B cell (primary cell): ENCODE measurements at regions not wholly inside any gene's neighbourhood (a gene's known extent, or its start where the extent isn't known, plus 50 kb on each side); places are given as distances from the start of the nearest gene placed in this dataset.
"Not testable (repeated sequence)": the region's sequence is repeated elsewhere in the genome, so short reads cannot be mapped to it uniquely, and the experiment has no call there.

Source experiments
- ATAC-seq: fragments of 200-7000 bp; cut with Tn5 transposase; one replicate; pipeline ENCODE4 v1.10.0; 2021; ENCODE audit warnings: low read depth, mild to moderate bottlenecking, moderate number of reproducible peaks, moderate library complexity
- CTCF ChIA-PET: fragments of 350-600 bp; sonication (Branson Sonifier 250); formaldehyde crosslinking; loops from one replicate; lab custom pipeline; 2021; ENCODE audit warnings: antibody characterized with exemption, inconsistent platforms; lab: Charles Lee
- POLR2A ChIA-PET: fragments of 350-600 bp; sonication (Branson Sonifier 250); formaldehyde crosslinking; loops from one replicate; lab custom pipeline; 2021; ENCODE audit warnings: antibody characterized with exemption; lab: Charles Lee
- DNase-seq: peaks from one replicate; pipeline ENCODE4 v3.0.0; 2013
- H2AFZ ChIP-seq: 2 replicates; pipeline ENCODE4 v1.6.1; 2012; ENCODE audit warnings: mild to moderate bottlenecking, low read depth, low read length; ENCODE audit not compliant: insufficient read depth, poor library complexity, severe bottlenecking
- H3K27ac ChIP-seq, 2 donors: 1 replicate in 1 of 2; 2 replicates in 1 of 2; pipeline ENCODE4 v1.5.1; 2012 to 2013; ENCODE audit warnings: low read length in 2 of 2, mild to moderate bottlenecking in 2 of 2, moderate library complexity in 1 of 2
- H3K27me3 ChIP-seq, 4 experiments: fragments of 200-600 bp in 1 of 4; sonication (generic) in 1 of 4; replicated peaks in 1 of 4; 1 replicate in 2 of 4; 2 replicates in 2 of 4; pipeline versions ENCODE4 v1.6.1 to v1.7.0; 2013 to 2016; ENCODE audit warnings: low read length in 3 of 4, mild to moderate bottlenecking in 2 of 4, mixed read lengths in 1 of 4, moderate library complexity in 1 of 4; ENCODE audit not compliant: insufficient read depth in 4 of 4, control insufficient read depth in 3 of 4; ENCODE audit errors: control extremely low read depth in 1 of 4
- H3K36me3 ChIP-seq, 2 experiments: replicated peaks in 1 of 2; 1 replicate in 1 of 2; 2 replicates in 1 of 2; pipeline versions ENCODE4 v1.6.1 to v1.7.1; 2013; ENCODE audit warnings: low read length in 1 of 2; ENCODE audit not compliant: insufficient read depth in 2 of 2, control insufficient read depth in 1 of 2; ENCODE audit errors: control extremely low read depth in 1 of 2, extremely low read depth in 1 of 2
- H3K4me1 ChIP-seq, 2 donors: fragments of 200-600 bp in 1 of 2; sonication (generic) in 1 of 2; 1 replicate in 1 of 2; 2 replicates in 1 of 2; pipeline versions ENCODE4 v1.5.1 to v1.6.1; 2013 to 2017; ENCODE audit warnings: low read length in 2 of 2; ENCODE audit not compliant: control insufficient read depth in 2 of 2, insufficient read depth in 2 of 2
- H3K4me2 ChIP-seq: replicated peaks from 2 replicates; pipeline ENCODE3; 2012; ENCODE audit warnings: mild to moderate bottlenecking, low read depth, low read length; ENCODE audit not compliant: poor library complexity, severe bottlenecking
- H3K4me3 ChIP-seq, 5 experiments: fragments of 200-600 bp in 1 of 5; sonication (generic) in 1 of 5; 1 replicate in 3 of 5; 2 replicates in 2 of 5; pipeline versions ENCODE4 v1.5.1 to v1.7.0; 2011 to 2016; ENCODE audit warnings: low read length in 4 of 5, mild to moderate bottlenecking in 4 of 5, low read depth in 2 of 5, control low read depth in 1 of 5, moderate library complexity in 1 of 5; ENCODE audit not compliant: insufficient read depth in 1 of 5; ENCODE audit errors: control extremely low read depth in 1 of 5, extremely low read depth in 1 of 5
- H3K79me2 ChIP-seq: fragments of 200-600 bp; sonication (generic); one replicate; pipeline ENCODE4 v1.6.0; 2016; ENCODE audit warnings: low read length; ENCODE audit not compliant: control insufficient read depth, insufficient read depth
- H3K9ac ChIP-seq: fragments of 200-600 bp; sonication (generic); 2 replicates; pipeline ENCODE4 v1.6.1; 2017; ENCODE audit warnings: mild to moderate bottlenecking, low read length, moderate library complexity
- H3K9me3 ChIP-seq, 3 donors: one replicate each; pipeline versions ENCODE4 v1.6.1 to v1.7.1; 2013; ENCODE audit warnings: low read length in 2 of 3; ENCODE audit not compliant: control insufficient read depth in 2 of 3, insufficient read depth in 1 of 3; ENCODE audit errors: control extremely low read depth in 1 of 3
- H4K20me1 ChIP-seq: 2 replicates; pipeline ENCODE4 v1.6.0; 2012; ENCODE audit warnings: mild to moderate bottlenecking, low read length; ENCODE audit not compliant: insufficient read depth, control insufficient read depth, poor library complexity, severe bottlenecking
- H3K27ac Mint-ChIP-seq: one replicate; pipeline ENCODE4 v1.8.0; 2021; ENCODE audit warnings: mixed read lengths
- H3K27me3 Mint-ChIP-seq: one replicate; pipeline ENCODE4 v1.8.0; 2021; ENCODE audit warnings: mixed read lengths
- H3K4me1 Mint-ChIP-seq: one replicate; pipeline ENCODE4 v1.8.0; 2021; ENCODE audit warnings: mixed read lengths
- H3K4me3 Mint-ChIP-seq: one replicate; pipeline ENCODE4 v1.8.0; 2021; ENCODE audit warnings: mixed read lengths
- H3K9me3 Mint-ChIP-seq: one replicate; pipeline ENCODE4 v1.8.0; 2022; ENCODE audit warnings: mixed read lengths; ENCODE audit not compliant: insufficient read depth
- CTCF ChIP-seq: fragments of 200-600 bp; IDR thresholded peaks from one replicate; pipeline ENCODE4 v1.8.0; 2022; ENCODE audit warnings: antibody characterized with exemption, mild to moderate bottlenecking
- EZH2 ChIP-seq: IDR thresholded peaks from 2 replicates; pipeline ENCODE4 v1.6.1; 2012; ENCODE audit warnings: borderline replicate concordance, low read depth, mild to moderate bottlenecking, moderate library complexity, low read length; ENCODE audit not compliant: insufficient read depth, poor library complexity, severe bottlenecking
- WGBS: methylation state at CpG from one replicate; pipeline ENCODE4 v1.1.5; 2013; ENCODE audit warnings: missing lambda C conversion rate; ENCODE audit not compliant: insufficient coverage; 5-methylcytosine and 5-hydroxymethylcytosine counted together
- intact Hi-C: fragments of 100-400 bp; cut with micrococcal nuclease; formaldehyde crosslinking; loops from one replicate; pipeline ENCODE4 v1.10.0; 2022

GRCh38 chr6:58097251-58097650 lies 779.8 kb downstream of the PRIM2 start:
- POLR2A ChIA-PET, ATAC-seq, H3K27me3 ChIP-seq, H3K4me1 ChIP-seq, H3K79me2 ChIP-seq, H3K9ac ChIP-seq, H3K27ac Mint-ChIP-seq, H3K9me3 Mint-ChIP-seq, DNase-seq, H3K4me3 ChIP-seq, H3K27ac ChIP-seq, CTCF ChIA-PET, H3K9me3 ChIP-seq, intact Hi-C loops, H3K27me3 Mint-ChIP-seq, H3K4me1 Mint-ChIP-seq, H3K4me2 ChIP-seq, H3K4me3 Mint-ChIP-seq, H2AFZ ChIP-seq, H3K36me3 ChIP-seq, H4K20me1 ChIP-seq: not testable (repeated sequence)

- H3K9me3 ChIP-seq, result no peaks in the 10 kb centered on the region
- Mint-ChIP-seq H3K27me3 (no peaks in the 10 kb centered on the region), H3K4me1 (no peaks in the 10 kb centered on the region), H3K27ac (no peak overlapping the region), H3K9me3 (no peaks in the 10 kb centered on the region), H3K4me3 (no peak overlapping the region)
- H3K79me2 ChIP-seq, result no peaks in the 10 kb centered on the region
- ChIA-PET CTCF (no interaction called here), POLR2A (no interaction called here)
- 50% methylated on average over 1 of the region's 3 CpGs for WGBS
- H3K9ac ChIP-seq, result no peak overlapping the region
- no peaks in the 10 kb centered on the region for H3K27me3 ChIP-seq
- no peak overlapping the region for H3K27ac ChIP-seq
- no peak overlapping the region for H2AFZ ChIP-seq
- H3K4me1 ChIP-seq, result no peaks in the 10 kb centered on the region
- no peaks in the 10 kb centered on the region for H3K36me3 ChIP-seq
- intact Hi-C loops, result no loop called here
- TF ChIP-seq EZH2 (no peak), CTCF (no peak)
- DNase-seq (no peak), ATAC-seq (no peak)
- no peaks in the 10 kb centered on the region for H4K20me1 ChIP-seq
- no peak overlapping the region for H3K4me3 ChIP-seq
- no peak overlapping the region for H3K4me2 ChIP-seq
Observed at GRCh38 chr6:58113960-58114359, 796.5 kb downstream of the PRIM2 start.

DNA sequence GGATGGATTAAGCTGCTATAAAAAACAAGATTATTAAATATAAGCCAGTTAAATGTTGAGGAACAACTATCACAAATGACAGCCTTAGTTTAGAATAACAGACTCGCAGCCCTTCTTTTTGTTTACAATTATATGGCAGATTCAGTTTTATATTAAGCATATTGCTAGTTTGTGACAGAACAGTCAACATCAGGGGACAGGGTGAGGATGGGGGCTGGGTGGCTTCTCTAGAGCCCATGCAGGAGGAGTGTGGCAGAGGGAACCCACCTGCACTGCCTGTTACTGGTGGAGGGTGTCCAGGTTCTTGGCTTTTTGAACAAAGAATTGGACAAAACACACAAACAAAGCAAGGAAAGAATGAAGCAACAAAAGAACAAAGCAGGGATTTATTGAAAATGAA lies 799.7 kb downstream of the PRIM2 start:
- H3K4me1 ChIP-seq, H3K27ac ChIP-seq, H3K36me3 ChIP-seq, H3K27ac Mint-ChIP-seq, H3K4me3 ChIP-seq, H3K4me2 ChIP-seq, H3K9me3 ChIP-seq, intact Hi-C loops, CTCF ChIA-PET, H3K4me3 Mint-ChIP-seq, H4K20me1 ChIP-seq, POLR2A ChIA-PET, H3K9me3 Mint-ChIP-seq, H3K9ac ChIP-seq, H3K4me1 Mint-ChIP-seq, H3K27me3 Mint-ChIP-seq, H3K27me3 ChIP-seq, H2AFZ ChIP-seq, H3K79me2 ChIP-seq, DNase-seq, ATAC-seq: not testable (repeated sequence)
- WGBS, result no CpG with 5 or more reads among the region's 1 CpG
